AG10803 (cell line): ENCODE measurements at regions not wholly inside any gene's neighbourhood (a gene's known extent, or its start where the extent isn't known, plus 50 kb on each side); places are given as distances from the start of the nearest gene placed in this dataset.
A peak's percentile ranks its signal among the peaks of the same experiment; 100 is the strongest.

Experiments
- DNase-seq: peaks from one replicate; pipeline ENCODE4 v3.0.0; 2010; ENCODE audit warnings: low read depth
- H3K4me3 ChIP-seq: 2 replicates; pipeline ENCODE4 v1.5.1; 2011; ENCODE audit warnings: mild to moderate bottlenecking, low read length, control low read depth
- TF ChIP-seq, protein P1 (sequence below): conservative IDR thresholded peaks from 2 replicates; pipeline ENCODE4 v1.5.1; 2011; ENCODE audit warnings: mild to moderate bottlenecking, low read length, control low read depth, inconsistent platforms

DNA sequence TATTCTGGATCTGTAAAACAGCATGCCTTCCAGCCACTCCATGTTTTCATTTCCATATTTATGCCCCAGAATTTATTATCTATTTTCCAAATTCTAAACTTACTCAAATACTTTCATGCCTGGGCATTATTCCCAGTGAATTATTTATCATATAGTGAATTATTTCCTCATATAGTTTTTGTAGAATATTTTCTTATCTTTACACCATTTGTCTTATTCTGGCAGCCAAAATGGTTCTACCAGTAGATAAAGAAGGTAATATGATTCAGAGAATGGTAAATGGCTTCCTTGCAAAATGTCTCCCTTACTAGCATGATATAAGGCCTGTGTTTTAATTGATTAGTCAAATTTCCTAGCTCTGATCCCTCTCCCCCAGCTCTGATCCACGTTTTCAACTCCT, 305.8 kb downstream of the SPRY2 start:
- no peak for DNase-seq
- no peak overlapping the region for H3K4me3 ChIP-seq
- TF ChIP-seq, protein P1, sequence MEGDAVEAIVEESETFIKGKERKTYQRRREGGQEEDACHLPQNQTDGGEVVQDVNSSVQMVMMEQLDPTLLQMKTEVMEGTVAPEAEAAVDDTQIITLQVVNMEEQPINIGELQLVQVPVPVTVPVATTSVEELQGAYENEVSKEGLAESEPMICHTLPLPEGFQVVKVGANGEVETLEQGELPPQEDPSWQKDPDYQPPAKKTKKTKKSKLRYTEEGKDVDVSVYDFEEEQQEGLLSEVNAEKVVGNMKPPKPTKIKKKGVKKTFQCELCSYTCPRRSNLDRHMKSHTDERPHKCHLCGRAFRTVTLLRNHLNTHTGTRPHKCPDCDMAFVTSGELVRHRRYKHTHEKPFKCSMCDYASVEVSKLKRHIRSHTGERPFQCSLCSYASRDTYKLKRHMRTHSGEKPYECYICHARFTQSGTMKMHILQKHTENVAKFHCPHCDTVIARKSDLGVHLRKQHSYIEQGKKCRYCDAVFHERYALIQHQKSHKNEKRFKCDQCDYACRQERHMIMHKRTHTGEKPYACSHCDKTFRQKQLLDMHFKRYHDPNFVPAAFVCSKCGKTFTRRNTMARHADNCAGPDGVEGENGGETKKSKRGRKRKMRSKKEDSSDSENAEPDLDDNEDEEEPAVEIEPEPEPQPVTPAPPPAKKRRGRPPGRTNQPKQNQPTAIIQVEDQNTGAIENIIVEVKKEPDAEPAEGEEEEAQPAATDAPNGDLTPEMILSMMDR = no peak

DNA sequence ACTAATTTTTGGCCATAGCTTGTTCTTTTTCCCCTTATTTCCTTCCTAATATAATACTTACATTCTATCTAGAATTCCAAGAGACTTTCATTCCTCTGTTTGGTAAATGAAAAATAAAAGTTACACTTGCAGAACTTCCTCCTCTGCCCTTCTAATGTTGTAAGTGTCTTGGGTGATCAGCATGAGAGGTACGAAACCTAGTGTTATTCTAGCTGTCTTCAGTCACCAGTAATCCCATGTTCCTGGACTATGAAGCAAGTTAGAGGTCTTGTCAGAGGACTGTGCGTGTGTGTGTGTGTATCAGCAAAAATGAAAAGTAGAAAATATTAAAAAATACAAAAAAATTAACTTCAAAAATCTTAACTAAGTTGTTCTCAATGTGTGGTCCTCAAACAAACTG, 307.0 kb downstream of the SPRY2 start:
- TF ChIP-seq, protein P1 = no peak
- no peak for DNase-seq
- H3K4me3 ChIP-seq = no peak overlapping the region

GRCh38 chr13:80033286-80033685, 307.6 kb downstream of the SPRY2 start:
- TF ChIP-seq, protein P1 = no peak
- H3K4me3 ChIP-seq = no peak overlapping the region
- DNase-seq = no peak

- no peak overlapping the region for H3K4me3 ChIP-seq
- peak; percentile 17 for DNase-seq
- TF ChIP-seq, protein P1 = peak; percentile 24; the same call in 1 of the 2 replicates
Observed at GRCh38 chr13:80030491-80030890, 310.4 kb downstream of the SPRY2 start.

DNA sequence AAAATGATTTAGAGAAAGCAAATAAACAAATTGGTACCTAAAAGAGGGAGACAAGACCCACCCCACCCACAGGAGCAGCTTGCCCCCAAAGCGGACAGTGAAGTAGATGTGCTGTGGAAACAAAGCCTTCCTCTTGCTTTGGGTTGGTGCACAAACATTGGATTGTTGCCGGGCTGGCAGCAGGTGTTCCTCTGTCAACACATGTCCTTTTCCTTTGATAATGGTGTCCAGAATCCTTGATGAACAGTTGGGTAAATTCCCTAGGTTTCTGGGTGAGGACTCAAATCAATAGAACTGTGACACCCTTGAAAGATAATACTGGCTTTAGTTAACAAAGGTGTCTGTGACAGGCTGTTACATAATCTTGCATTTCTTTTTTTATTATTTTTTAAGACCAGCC, 311.8 kb downstream of the SPRY2 start:
- H3K4me3 ChIP-seq = no peak overlapping the region
- TF ChIP-seq, protein P1 = no peak
- DNase-seq = no peak

DNA sequence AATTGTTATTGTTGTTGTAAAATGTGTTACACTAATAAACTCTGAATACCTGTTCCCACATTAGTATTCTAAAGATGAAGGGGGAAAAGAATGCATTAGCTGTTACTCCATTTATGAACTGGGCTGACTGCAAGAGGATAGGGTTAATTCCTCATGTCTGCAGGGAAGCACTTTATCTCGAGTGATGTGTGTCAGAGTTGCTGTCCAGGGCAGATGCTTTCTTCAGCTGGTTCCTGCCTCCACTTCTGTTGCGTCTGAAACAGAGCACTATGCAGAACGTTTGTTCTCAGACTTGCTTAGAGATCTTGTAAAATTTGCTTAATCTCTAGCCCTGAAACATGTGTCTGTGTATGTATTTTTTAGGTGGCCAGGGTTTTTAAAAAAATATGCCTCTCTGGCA, 318.8 kb downstream of the SPRY2 start:
- TF ChIP-seq, protein P1 = no peak
- no peak for DNase-seq
- no peak overlapping the region for H3K4me3 ChIP-seq

DNA sequence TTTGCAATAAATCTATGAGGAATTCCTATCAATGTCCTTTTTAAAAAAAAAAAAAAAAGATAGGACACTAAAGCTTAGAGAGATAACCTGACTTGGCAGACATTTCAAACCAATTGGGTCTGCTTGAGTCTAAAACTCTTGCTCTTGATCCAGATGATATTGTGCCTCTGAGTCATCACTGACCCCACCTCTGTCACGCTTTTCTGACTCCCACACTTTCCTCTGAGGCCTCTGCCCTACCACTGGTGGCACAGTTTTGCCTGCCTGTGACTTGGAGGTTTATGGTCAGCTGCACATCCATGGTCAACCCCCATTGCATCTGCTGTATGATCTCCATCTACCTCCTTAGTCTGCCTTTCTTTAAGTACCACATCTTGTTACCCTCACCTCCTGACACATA, 328.7 kb downstream of the SPRY2 start:
- TF ChIP-seq, protein P1 = no peak
- no peak overlapping the region for H3K4me3 ChIP-seq
- no peak for DNase-seq
